GM23338 (cell line): ENCODE measurements at regions not wholly inside any gene's neighbourhood (a gene's known extent, or its start where the extent isn't known, plus 50 kb on each side); places are given as distances from the start of the nearest gene placed in this dataset.

ENCODE experiments used
- CREB1 ChIP-seq: fragments of 250-450 bp; sonication (Bioruptor Pico); IDR thresholded peaks from 2 replicates; pipeline ENCODE4 v1.5.0; 2020; ENCODE audit warnings: low read depth, mild to moderate bottlenecking, moderate library complexity
- CTCF ChIP-seq, 2 experiments: fragments of 200-600 bp in 1 of 2; sonication (generic) in 1 of 2; conservative IDR thresholded peaks; 2 replicates each; pipeline versions ENCODE4 v1.5.1 to v1.6.1; 2016 to 2017; ENCODE audit warnings: antibody characterized with exemption in 2 of 2, low read depth in 2 of 2, mild to moderate bottlenecking in 2 of 2, moderate library complexity in 1 of 2
- ETS1 ChIP-seq: IDR thresholded peaks from 2 replicates; pipeline ENCODE4 v1.6.1; 2016; ENCODE audit warnings: antibody characterized with exemption
- EZH2phosphoT487 ChIP-seq: fragments of 200-600 bp; sonication (generic); IDR thresholded peaks from one replicate; pipeline ENCODE4 v1.8.1; 2018; ENCODE audit warnings: antibody characterized with exemption; ENCODE audit not compliant: unreplicated experiment
- JUNB ChIP-seq: IDR thresholded peaks from one replicate; pipeline ENCODE4 v1.6.1; 2016; ENCODE audit warnings: antibody characterized with exemption; ENCODE audit not compliant: unreplicated experiment
- NANOG ChIP-seq: IDR thresholded peaks from 2 replicates; pipeline ENCODE4 v1.6.1; 2016; ENCODE audit warnings: antibody characterized with exemption, borderline replicate concordance
- POLR2AphosphoS5 ChIP-seq: IDR thresholded peaks from 2 replicates; pipeline ENCODE4 v1.6.1; 2016; ENCODE audit warnings: antibody characterized with exemption, low read depth
- REST ChIP-seq: IDR thresholded peaks from one replicate; pipeline ENCODE4 v1.6.1; 2018; ENCODE audit warnings: antibody characterized with exemption; ENCODE audit not compliant: unreplicated experiment
- STAT1 ChIP-seq: IDR thresholded peaks from one replicate; pipeline ENCODE4 v1.6.1; 2016; ENCODE audit warnings: antibody characterized with exemption; ENCODE audit not compliant: unreplicated experiment
- ZNF114 ChIP-seq: fragments of 250-450 bp; sonication (Bioruptor Pico); IDR thresholded peaks from 2 replicates; pipeline ENCODE4 v1.5.0; 2020; ENCODE audit warnings: mild to moderate bottlenecking, moderate library complexity
- ZNF331 ChIP-seq: fragments of 250-450 bp; sonication (Bioruptor Pico); IDR thresholded peaks from 2 replicates; pipeline ENCODE4 v1.5.0; 2020; ENCODE audit warnings: low read depth, mild to moderate bottlenecking, moderate library complexity
- ZNF462 ChIP-seq: fragments of 250-450 bp; sonication (Bioruptor Pico); IDR thresholded peaks from 2 replicates; pipeline ENCODE4 v1.5.0; 2020; ENCODE audit warnings: mild to moderate bottlenecking, moderate library complexity

- TF ChIP-seq ZNF462 (CRISPR knock-in tag) (no peak), ZNF331 (CRISPR knock-in tag) (no peak), REST (no peak), ETS1 (no peak), CTCF (conservative IDR thresholded peaks at IDR 0.05; ENCODE audit: low read depth in 2 of 2) (peak; percentile 84 to 95), CREB1 (peak; percentile 57), POLR2AphosphoS5 (no peak), EZH2phosphoT487 (no peak), JUNB (no peak), NANOG (no peak), ZNF114 (CRISPR knock-in tag) (no peak), STAT1 (no peak)
These were observed 93.8 kb upstream of the LY86 start (continued) for GRCh38 chr6:6494677-6495076.
